Activated CD8-positive, alpha-beta memory T cell treated with anti-CD3 and anti-CD28 coated beads for 24 hours (primary cell): ENCODE measurements at regions not wholly inside any gene's neighbourhood (a gene's known extent, or its start where the extent isn't known, plus 50 kb on each side); places are given as distances from the start of the nearest gene placed in this dataset.
"Not testable (repeated sequence)": the region's sequence is repeated elsewhere in the genome, so short reads cannot be mapped to it uniquely, and the experiment has no call there.

Source experiments
- DNase-seq: peaks from one replicate; pipeline ENCODE4 v3.0.0-alpha.2; 2020

DNA sequence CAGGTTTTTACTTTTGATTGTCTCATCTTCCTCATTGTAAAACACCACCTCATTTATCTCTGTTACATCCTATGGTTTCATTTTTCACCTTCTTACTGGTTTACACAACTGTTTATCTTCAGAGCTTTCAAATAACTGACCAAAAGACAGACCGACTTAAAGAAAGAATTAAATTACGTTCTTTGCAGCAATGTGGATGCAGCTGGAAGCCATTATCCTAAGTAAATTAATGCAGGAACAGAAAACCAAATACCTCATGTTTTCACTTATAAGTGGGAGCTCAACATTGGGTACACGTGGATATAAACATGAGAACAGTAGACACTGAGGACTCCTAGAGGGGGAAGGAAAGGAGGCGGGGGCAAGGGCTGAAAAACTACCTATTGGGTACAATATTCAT, 729.0 kb upstream of the USP15 start:
- DNase-seq, result no peak

GRCh38 chr12:61536117-61536516, 724.1 kb upstream of the USP15 start:
- no peak for DNase-seq

DNA sequence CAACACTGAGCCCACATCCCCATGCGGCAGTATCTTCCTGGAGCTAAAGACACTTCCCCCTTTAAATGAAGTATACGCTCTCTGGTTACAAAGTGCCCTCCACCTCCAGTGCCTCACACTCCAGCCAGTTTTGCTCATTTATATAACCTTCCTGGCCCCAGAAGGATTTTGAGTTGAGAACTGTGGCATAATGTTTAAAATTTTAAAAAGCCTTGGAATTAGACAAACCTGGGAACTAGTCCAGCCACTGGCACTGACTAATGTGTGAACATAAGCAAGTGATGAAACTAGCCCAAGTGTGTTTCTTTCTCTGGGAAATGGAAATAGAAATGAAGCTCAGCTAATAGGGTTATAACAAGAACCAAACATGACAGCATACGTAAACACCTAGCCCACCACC, 723.7 kb upstream of the USP15 start:
- DNase-seq, result no peak

- DNase-seq, result no peak
Observed at GRCh38 chr12:61538951-61539350, 721.3 kb upstream of the USP15 start.

GRCh38 chr12:61542551-61542950, 717.7 kb upstream of the USP15 start:
- DNase-seq, result no peak

DNA sequence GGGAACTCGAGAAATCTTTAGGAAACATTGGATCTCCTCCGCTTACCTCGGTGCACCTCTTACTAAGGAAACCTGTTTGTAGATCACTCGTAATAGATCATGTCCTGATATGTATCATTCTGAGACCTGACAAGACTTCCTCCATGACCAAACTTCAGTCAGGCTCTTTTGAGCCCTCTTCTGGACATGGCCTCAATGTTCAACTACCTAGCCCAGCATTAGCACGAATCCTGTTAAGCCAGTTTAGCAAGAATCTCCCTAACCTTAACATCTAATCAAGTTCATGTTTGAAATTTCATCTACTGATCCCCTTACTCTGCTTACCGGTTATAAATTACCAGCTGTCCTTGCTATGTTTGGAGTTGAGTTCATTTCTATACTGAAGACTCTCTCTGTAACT, 713.9 kb upstream of the USP15 start:
- DNase-seq, result no peak

- no peak for DNase-seq
Observed at GRCh38 chr12:61553091-61553490, 707.1 kb upstream of the USP15 start.

- no peak for DNase-seq
Observed at GRCh38 chr12:61554268-61555008, 705.8 kb upstream of the USP15 start.

DNA sequence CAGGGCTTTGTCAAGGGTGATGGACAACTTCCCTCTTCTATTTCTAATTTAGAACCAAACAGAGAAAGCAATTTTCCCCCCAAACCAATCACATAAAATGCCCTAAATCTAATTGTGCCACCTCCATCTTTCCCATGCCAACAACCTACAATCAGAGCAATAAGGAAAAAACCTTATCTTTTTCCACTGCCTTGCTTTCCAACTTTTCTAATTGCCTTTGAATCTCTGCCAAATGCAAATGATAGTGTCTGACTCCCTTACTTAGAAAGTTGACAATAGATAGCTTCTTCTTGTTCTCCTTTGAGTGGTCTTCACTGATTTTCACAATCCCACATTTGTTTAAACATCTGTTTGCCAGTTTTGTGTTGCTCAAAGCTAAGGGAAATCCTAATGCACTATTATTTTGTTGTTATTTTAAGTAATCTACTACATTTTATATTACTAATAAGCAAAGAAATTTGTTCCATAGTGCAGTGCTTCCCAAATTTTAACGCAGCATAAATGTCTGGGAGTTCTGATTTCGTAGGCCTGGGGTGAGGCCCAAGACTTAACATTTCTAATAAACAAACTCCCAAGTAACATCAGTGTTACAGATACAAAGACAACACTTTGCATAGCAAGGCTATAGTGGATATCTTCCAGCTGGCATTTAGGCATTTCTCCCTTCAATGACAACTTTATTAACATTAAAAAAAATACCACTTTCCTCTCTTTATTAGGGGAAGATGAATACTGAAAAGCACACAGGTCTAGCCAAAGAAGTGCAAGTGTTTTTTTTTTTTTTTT, 696.3 kb upstream of the USP15 start:
- no peak for DNase-seq

DNA sequence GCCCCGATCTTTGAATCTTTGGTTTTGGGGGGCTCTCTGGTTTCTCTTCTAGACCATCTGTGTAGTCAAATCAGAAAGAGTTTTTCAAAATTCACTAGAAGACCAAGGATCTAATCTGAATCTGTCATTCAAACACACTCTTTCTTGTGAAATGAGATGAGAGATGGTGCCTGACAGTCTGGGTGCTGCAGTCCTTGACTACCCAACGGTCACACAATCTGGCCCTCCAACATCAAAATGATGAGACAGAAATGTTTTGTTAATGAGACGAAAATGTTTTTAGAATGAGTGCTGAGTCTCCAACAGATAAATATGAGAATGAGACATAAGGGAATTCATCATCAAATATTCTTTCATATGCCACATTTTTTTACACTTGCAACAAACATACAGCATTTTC, 695.7 kb upstream of the USP15 start:
- no peak for DNase-seq

DNA sequence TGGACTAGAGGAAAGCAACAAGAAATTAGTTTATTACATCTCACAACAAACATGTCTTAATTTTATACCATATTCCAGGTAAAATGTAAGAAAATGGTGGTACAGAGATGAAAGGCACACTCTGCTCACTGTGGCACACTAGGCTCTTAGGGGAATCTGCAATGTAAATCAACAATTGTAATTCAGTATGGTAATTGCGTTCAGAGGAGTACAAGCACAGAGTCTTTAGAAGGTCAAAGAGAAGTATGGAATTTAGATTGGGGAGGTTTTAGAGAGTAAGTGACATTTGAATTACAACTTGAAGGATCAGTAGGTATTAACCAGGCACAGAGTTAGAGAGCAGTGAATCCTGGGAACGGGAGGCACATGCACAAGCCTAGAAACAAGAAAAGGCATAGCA, 694.0 kb upstream of the USP15 start:
- no peak for DNase-seq

DNA sequence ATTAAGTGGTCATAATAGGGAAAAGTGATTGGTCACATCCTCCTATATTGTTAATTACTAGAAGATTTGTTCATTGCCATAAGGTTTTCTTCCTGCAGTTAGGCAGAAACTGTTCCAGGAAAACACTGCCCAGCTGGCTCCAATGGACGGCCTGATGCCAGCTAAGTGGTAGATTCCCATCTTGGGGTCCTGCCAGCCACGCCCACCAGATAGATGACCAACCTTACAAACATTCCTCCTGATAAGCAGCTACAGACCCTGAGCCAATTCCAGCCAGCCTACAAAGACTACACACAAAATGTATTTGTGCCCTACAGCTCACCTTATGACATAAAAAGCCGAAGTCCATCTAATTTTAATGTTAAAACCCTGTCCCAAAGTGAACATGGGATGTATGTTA, 685.9 kb upstream of the USP15 start:
- no peak for DNase-seq

DNA sequence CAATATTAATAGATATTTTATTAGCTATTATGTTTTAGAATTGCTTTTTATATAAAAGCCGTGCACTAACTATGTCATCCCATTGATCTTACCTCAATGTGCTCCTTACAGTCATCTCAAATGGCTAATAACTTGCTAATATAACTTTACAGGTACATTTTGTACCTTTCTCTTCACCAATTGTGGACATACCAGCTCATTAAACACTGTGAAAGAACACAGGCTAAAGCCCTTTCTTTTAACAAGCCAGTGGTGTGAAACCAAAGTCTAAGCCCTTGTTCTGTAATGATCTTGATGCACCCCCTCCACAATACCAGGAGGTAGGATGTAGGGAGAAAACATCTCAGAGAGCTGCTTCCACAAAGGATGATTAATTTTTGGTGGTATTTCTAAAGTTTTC, 675.3 kb upstream of the USP15 start:
- no peak for DNase-seq

DNA sequence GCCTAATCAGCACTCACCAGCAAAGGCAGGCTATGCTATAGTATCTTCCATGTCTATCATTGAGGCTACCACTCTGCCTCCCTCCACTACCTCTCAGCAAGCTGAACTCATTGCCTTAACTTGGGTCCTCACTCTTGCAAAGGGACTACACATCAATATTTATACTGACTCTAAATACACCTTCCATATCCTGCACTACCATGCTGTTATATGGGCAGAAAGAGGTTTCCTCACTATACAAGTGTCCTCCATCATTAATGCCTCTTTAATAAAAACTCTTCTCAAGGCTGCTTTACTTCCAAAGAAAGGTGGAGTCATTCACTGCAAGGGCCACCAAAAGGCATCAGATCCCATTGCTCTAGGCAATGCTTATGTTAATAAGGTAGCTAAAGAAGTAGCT, 669.3 kb upstream of the USP15 start:
- DNase-seq, result not testable (repeated sequence)

DNA sequence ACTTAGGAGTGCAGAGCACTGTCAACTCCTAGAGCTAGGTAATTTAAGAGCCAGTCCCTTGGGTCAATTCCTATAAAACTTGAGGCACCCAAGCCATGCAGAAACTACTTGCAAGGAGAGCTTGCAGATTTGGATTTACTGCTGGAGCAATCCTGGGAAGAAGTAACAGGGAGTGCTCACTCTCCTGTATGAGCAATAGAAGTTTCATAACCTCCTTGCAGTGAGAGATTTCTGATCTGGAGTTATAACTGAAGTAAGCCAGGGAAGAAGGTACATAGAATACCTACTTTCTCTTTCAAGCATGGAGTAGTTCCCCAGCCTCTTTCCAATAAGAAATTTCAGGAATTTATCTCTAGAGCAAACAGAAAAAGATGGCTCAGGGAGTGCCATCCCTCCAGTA, 650.1 kb upstream of the USP15 start:
- DNase-seq, result no peak

- DNase-seq, result no peak
Observed at GRCh38 chr12:61629702-61630101, 630.5 kb upstream of the USP15 start.

- no peak for DNase-seq
Observed at GRCh38 chr12:61646639-61647038, 613.6 kb upstream of the USP15 start.

GRCh38 chr12:61647566-61647965, 612.6 kb upstream of the USP15 start:
- no peak for DNase-seq

GRCh38 chr12:61652265-61652664, 607.9 kb upstream of the USP15 start:
- no peak for DNase-seq

DNA sequence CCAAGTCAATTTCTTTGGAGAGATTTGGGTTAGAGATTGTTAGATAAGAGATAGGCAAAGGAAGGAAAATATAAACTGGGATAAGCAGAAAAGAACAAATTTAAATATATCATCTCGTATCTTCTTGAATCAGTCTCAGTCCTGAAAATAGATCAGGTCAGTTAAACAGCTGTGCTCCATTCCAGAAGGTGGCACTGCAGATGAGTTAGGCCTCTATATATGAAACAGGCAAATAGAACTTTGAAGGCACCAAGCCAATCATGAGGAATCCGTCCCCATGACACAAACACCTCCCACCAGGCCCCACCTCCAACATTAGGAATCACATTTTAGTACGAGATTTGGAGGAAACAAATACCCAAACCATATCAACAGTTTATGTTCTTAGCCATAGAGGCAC, 605.5 kb upstream of the USP15 start:
- DNase-seq, result no peak

DNA sequence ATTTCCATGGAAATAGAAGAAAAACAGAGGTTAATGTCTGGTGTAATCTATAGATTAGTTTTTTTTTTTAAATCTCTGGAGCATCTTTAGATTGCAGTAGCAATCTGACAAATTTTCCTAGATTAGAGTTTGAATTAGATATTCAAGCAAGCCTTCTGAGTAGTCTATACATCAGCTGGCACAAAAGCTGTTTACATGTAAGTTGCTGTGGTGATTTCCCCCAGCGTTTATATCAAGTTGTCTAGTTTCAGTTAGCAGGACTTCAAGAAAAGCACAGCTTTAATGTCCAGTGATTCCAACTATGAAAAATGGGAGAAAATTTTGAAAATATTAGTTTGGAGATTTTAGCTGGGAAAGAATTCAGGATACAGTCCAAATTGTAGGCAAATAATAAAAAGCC, 605.0 kb upstream of the USP15 start:
- DNase-seq, result no peak

DNA sequence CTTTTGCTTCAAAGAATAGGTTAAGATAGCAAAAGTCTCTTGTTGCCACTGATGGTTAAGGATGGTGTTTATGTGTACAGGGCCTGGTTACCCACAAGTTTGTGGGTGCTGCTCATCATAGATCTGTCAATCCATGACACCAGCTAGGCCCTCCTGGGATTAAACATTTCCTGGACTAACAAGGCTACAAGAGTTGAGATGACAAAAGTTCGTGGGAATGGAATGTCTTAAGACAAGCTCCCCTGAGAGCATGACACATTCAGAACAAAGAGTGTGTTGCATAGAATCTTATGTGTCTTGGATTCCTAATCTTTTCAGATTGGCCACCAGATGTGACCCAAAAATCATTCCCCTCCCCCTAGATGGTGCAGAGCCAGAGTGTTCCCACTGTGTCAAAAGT, 592.5 kb upstream of the USP15 start:
- DNase-seq, result no peak

- DNase-seq, result no peak
Observed at GRCh38 chr12:61676520-61676919, 583.7 kb upstream of the USP15 start.

DNA sequence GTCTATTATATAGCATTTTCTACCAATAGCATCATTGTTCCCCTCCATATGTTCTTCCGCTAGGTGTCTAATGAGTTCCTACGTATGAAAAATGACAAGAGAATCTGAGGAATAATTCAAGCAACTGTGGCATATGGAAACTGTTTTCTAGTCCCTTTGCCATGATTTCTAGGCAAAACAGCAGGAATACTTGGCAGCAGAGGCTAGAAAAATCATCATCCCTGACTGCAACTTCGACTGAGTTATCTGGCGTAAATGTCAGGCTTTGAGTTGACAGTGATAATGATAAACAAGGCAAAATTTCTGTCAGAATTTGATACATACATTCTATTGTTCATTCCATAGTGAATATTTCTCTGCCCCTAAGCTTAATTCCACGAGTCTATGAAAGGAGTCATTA, 572.8 kb upstream of the USP15 start:
- DNase-seq, result no peak

GRCh38 chr12:61694214-61694613, 566.0 kb upstream of the USP15 start:
- no peak for DNase-seq
